Naive thymus-derived CD4-positive, alpha-beta T cell (primary cell): ENCODE measurements at regions not wholly inside any gene's neighbourhood (a gene's known extent, or its start where the extent isn't known, plus 50 kb on each side); places are given as distances from the start of the nearest gene placed in this dataset.

Experiments used
- ATAC-seq: fragments of 150-1000 bp; cut with Tn5 transposase; 2 replicates; pipeline ENCODE4 v1.10.0; 2021; ENCODE audit warnings: mild to moderate bottlenecking, moderate library complexity
- CTCF ChIA-PET: fragments of 350-600 bp; sonication (Branson Sonifier 250); formaldehyde crosslinking; loops from one replicate; lab custom pipeline; 2021; ENCODE audit warnings: antibody characterized with exemption; lab: Charles Lee
- POLR2A ChIA-PET: fragments of 350-600 bp; sonication (Branson Sonifier 250); formaldehyde crosslinking; loops from one replicate; lab custom pipeline; 2021; ENCODE audit warnings: antibody characterized with exemption, inconsistent platforms; lab: Charles Lee
- DNase-seq, 9 donors: peaks; one replicate each; pipeline versions ENCODE4 v3.0.0 to v3.0.0-alpha.2; 2020 to 2022; ENCODE audit warnings: mixed read lengths in 1 of 9
- H3K27ac ChIP-seq: one replicate; pipeline ENCODE4 v1.7.0; 2013; ENCODE audit warnings: mild to moderate bottlenecking, low read depth, low read length, moderate library complexity
- H3K27me3 ChIP-seq, 2 donors: one replicate each; pipeline ENCODE4 v1.7.0; 2013; ENCODE audit warnings: low read length in 2 of 2, mild to moderate bottlenecking in 2 of 2, moderate library complexity in 2 of 2; ENCODE audit not compliant: control insufficient read depth in 2 of 2, insufficient read depth in 2 of 2
- H3K36me3 ChIP-seq, 3 experiments: 1 replicate in 2 of 3; 2 replicates in 1 of 3; pipeline ENCODE4 v1.7.0; 2013; ENCODE audit warnings: low read length in 3 of 3, mild to moderate bottlenecking in 3 of 3, moderate library complexity in 1 of 3; ENCODE audit not compliant: insufficient read depth in 3 of 3, control insufficient read depth in 2 of 3
- H3K4me1 ChIP-seq, 2 donors: one replicate each; pipeline ENCODE4 v1.7.0; 2013; ENCODE audit warnings: low read length in 2 of 2, mild to moderate bottlenecking in 2 of 2, moderate library complexity in 1 of 2; ENCODE audit not compliant: control insufficient read depth in 2 of 2, insufficient read depth in 2 of 2
- H3K4me3 ChIP-seq: 2 replicates; pipeline ENCODE4 v1.7.0; 2013; ENCODE audit warnings: mild to moderate bottlenecking, low read length
- H3K9me3 ChIP-seq, 3 experiments: 1 replicate in 2 of 3; 2 replicates in 1 of 3; pipeline ENCODE4 v1.7.0; 2013; ENCODE audit warnings: low read length in 3 of 3; ENCODE audit not compliant: control insufficient read depth in 2 of 3
- H3K27ac Mint-ChIP-seq, 9 donors: one replicate each; pipeline ENCODE4 v1.8.0; 2020 to 2022; ENCODE audit warnings: mixed read lengths in 9 of 9, mild to moderate bottlenecking in 8 of 9, moderate library complexity in 5 of 9, inconsistent platforms in 2 of 9
- H3K27me3 Mint-ChIP-seq, 5 donors: one replicate each; pipeline ENCODE4 v1.8.0; 2021 to 2022; ENCODE audit warnings: mixed read lengths in 5 of 5, mild to moderate bottlenecking in 1 of 5
- H3K36me3 Mint-ChIP-seq, 5 donors: one replicate each; pipeline ENCODE4 v1.8.0; 2020 to 2022; ENCODE audit warnings: mixed read lengths in 5 of 5, mild to moderate bottlenecking in 3 of 5, inconsistent platforms in 1 of 5
- H3K4me1 Mint-ChIP-seq, 7 donors: one replicate each; pipeline ENCODE4 v1.8.0; 2020 to 2022; ENCODE audit warnings: mixed read lengths in 7 of 7, mild to moderate bottlenecking in 3 of 7, inconsistent platforms in 1 of 7
- H3K4me3 Mint-ChIP-seq, 10 donors: one replicate each; pipeline ENCODE4 v1.8.0; 2020 to 2022; ENCODE audit warnings: mild to moderate bottlenecking in 10 of 10, mixed read lengths in 10 of 10, moderate library complexity in 6 of 10, inconsistent platforms in 2 of 10
- H3K9me3 Mint-ChIP-seq, 11 donors: one replicate each; pipeline ENCODE4 v1.8.0; 2020 to 2022; ENCODE audit warnings: mixed read lengths in 11 of 11, mild to moderate bottlenecking in 4 of 11, inconsistent platforms in 1 of 11, moderate library complexity in 1 of 11
- intact Hi-C, 2 donors: fragments of 100-400 bp; cut with micrococcal nuclease; formaldehyde crosslinking; loops; one replicate each; pipeline ENCODE4 v1.15.1; 2023

- peaks cover 0 to 5% (median 0%) of the 10 kb centered on the region in 7 donors for H3K4me1 Mint-ChIP-seq
- CTCF ChIA-PET: interaction anchor here (0.6 kb wide), 1 partner anchor 1280 kb away, joined by 3 read pairs; no protein-coding TSS in a partner anchor
These were observed 220.7 kb upstream of the PRICKLE2 start for GRCh38 chr3:64445944-64446300.

GRCh38 chr3:64445109-64445943 lies 220.1 kb upstream of the PRICKLE2 start:
- no peaks in the 10 kb centered on the region for H3K36me3 Mint-ChIP-seq
- H3K27ac ChIP-seq: no peak overlapping the region
- H3K4me3 ChIP-seq: no peak overlapping the region
- intact Hi-C loops: no loop called here
- ChIA-PET POLR2A (no interaction called here), CTCF (no interaction called here)
- H3K27ac Mint-ChIP-seq: no peak overlapping the region
- peaks cover 0 to 2% (median 0%) of the 10 kb centered on the region in 11 donors for H3K9me3 Mint-ChIP-seq
- H3K27me3 ChIP-seq: no peaks in the 10 kb centered on the region
- no peaks in the 10 kb centered on the region for H3K36me3 ChIP-seq
- H3K4me1 Mint-ChIP-seq: peaks cover 0 to 5% (median 0%) of the 10 kb centered on the region in 7 donors
- no peak for ATAC-seq
- H3K4me3 Mint-ChIP-seq: peak overlapping the region in 1 of 10 donors; percentile 16
- no peak for DNase-seq
- H3K4me1 ChIP-seq: no peaks in the 10 kb centered on the region
- peaks cover 64 to 71% (median 66%) of the 10 kb centered on the region in 5 donors for H3K27me3 Mint-ChIP-seq
- H3K9me3 ChIP-seq: no peaks in the 10 kb centered on the region

More at GRCh38 chr3:64445944-64446300, 220.7 kb upstream of the PRICKLE2 start:
- H3K4me3 ChIP-seq: no peak overlapping the region
- POLR2A ChIA-PET: no interaction called here
- peaks cover 63 to 72% (median 64%) of the 10 kb centered on the region in 5 donors for H3K27me3 Mint-ChIP-seq
- H3K36me3 Mint-ChIP-seq: no peaks in the 10 kb centered on the region
- H3K4me3 Mint-ChIP-seq: peak overlapping the region in 1 of 10 donors; percentile 16
- H3K27ac Mint-ChIP-seq: no peak overlapping the region
- ATAC-seq (no peak), DNase-seq (no peak)
- H3K27me3 ChIP-seq: no peaks in the 10 kb centered on the region
- H3K9me3 ChIP-seq: no peaks in the 10 kb centered on the region
- H3K9me3 Mint-ChIP-seq: peaks cover 0 to 2% (median 0%) of the 10 kb centered on the region in 11 donors
- H3K4me1 ChIP-seq: no peaks in the 10 kb centered on the region
- no peak overlapping the region for H3K27ac ChIP-seq
- H3K36me3 ChIP-seq: no peaks in the 10 kb centered on the region
- intact Hi-C loops: no loop called here

GRCh38 chr3:64444490-64445108 lies 219.3 kb upstream of the PRICKLE2 start:
- intact Hi-C loops: no loop called here

GRCh38 chr3:64443546-64444381 lies 218.5 kb upstream of the PRICKLE2 start:
- H3K9me3 ChIP-seq: no peaks in the 10 kb centered on the region
- H3K9me3 Mint-ChIP-seq: peaks cover 0 to 5% (median 0%) of the 10 kb centered on the region in 11 donors
- no peak overlapping the region for H3K27ac Mint-ChIP-seq
- no peak overlapping the region for H3K4me3 Mint-ChIP-seq
- H3K27ac ChIP-seq: no peak overlapping the region
- no peak overlapping the region for H3K4me3 ChIP-seq
- ATAC-seq (no peak), DNase-seq (no peak)
- peaks cover 61 to 76% (median 67%) of the 10 kb centered on the region in 5 donors for H3K27me3 Mint-ChIP-seq
- H3K36me3 ChIP-seq: no peaks in the 10 kb centered on the region
- no peaks in the 10 kb centered on the region for H3K27me3 ChIP-seq
- intact Hi-C loops: no loop called here
- CTCF ChIA-PET: no interaction called here
- no peaks in the 10 kb centered on the region for H3K4me1 ChIP-seq
- H3K4me1 Mint-ChIP-seq: peaks cover 0 to 5% (median 0%) of the 10 kb centered on the region in 7 donors
- H3K36me3 Mint-ChIP-seq: no peaks in the 10 kb centered on the region
- POLR2A ChIA-PET: no interaction called here

More at GRCh38 chr3:64444490-64445108, 219.3 kb upstream of the PRICKLE2 start:
- Histone ChIP-seq H3K27me3 (no peaks in the 10 kb centered on the region), H3K4me3 (no peak overlapping the region), H3K36me3 (no peaks in the 10 kb centered on the region), H3K27ac (no peak overlapping the region), H3K9me3 (no peaks in the 10 kb centered on the region), H3K4me1 (no peaks in the 10 kb centered on the region)
- no peaks in the 10 kb centered on the region for H3K36me3 Mint-ChIP-seq
- ChIA-PET POLR2A (no interaction called here), CTCF (no interaction called here)
- no peak overlapping the region for H3K4me3 Mint-ChIP-seq
- peaks cover 0 to 2% (median 0%) of the 10 kb centered on the region in 11 donors for H3K9me3 Mint-ChIP-seq
- DNase-seq: no peak
- H3K27ac Mint-ChIP-seq: no peak overlapping the region
- peaks cover 63 to 77% (median 66%) of the 10 kb centered on the region in 5 donors for H3K27me3 Mint-ChIP-seq
- ATAC-seq: no peak
- peaks cover 0 to 5% (median 0%) of the 10 kb centered on the region in 7 donors for H3K4me1 Mint-ChIP-seq

- H3K4me3 Mint-ChIP-seq: no peak overlapping the region
These were observed 216.6 kb upstream of the PRICKLE2 start for GRCh38 chr3:64441861-64442260.

GRCh38 chr3:64440498-64440897 lies 215.2 kb upstream of the PRICKLE2 start:
- peaks cover 0 to 7% (median 0%) of the 10 kb centered on the region in 5 donors for H3K36me3 Mint-ChIP-seq
- Histone ChIP-seq H3K4me1 (no peaks in the 10 kb centered on the region), H3K9me3 (no peaks in the 10 kb centered on the region), H3K27me3 (no peaks in the 10 kb centered on the region), H3K4me3 (no peak overlapping the region), H3K27ac (no peak overlapping the region), H3K36me3 (no peaks in the 10 kb centered on the region)
- intact Hi-C loops: no loop called here
- H3K27ac Mint-ChIP-seq: no peak overlapping the region
- ChIA-PET POLR2A (no interaction called here), CTCF (no interaction called here)
- H3K4me1 Mint-ChIP-seq: peaks cover 0 to 1% (median 0%) of the 10 kb centered on the region in 7 donors
- no peak overlapping the region for H3K4me3 Mint-ChIP-seq
- H3K27me3 Mint-ChIP-seq: peaks cover 37 to 61% (median 58%) of the 10 kb centered on the region in 5 donors
- no peak for DNase-seq
- ATAC-seq: no peak
- peaks cover 3 to 13% (median 8%) of the 10 kb centered on the region in 11 donors for H3K9me3 Mint-ChIP-seq

More at GRCh38 chr3:64441861-64442260, 216.6 kb upstream of the PRICKLE2 start:
- CTCF ChIA-PET: no interaction called here
- H3K36me3 ChIP-seq: no peaks in the 10 kb centered on the region
- Mint-ChIP-seq H3K27ac (no peak overlapping the region), H3K9me3 (peaks cover 0 to 8% (median 2%) of the 10 kb centered on the region in 11 donors), H3K36me3 (peaks cover 0 to 3% (median 0%) of the 10 kb centered on the region in 5 donors), H3K27me3 (peaks cover 49 to 70% (median 64%) of the 10 kb centered on the region in 5 donors), H3K4me1 (peaks cover 0 to 5% (median 0%) of the 10 kb centered on the region in 7 donors)
- POLR2A ChIA-PET: no interaction called here
- no peaks in the 10 kb centered on the region for H3K27me3 ChIP-seq
- H3K9me3 ChIP-seq: no peaks in the 10 kb centered on the region
- intact Hi-C loops: no loop called here
- DNase-seq (no peak), ATAC-seq (no peak)
- H3K4me1 ChIP-seq: no peaks in the 10 kb centered on the region
- H3K27ac ChIP-seq: no peak overlapping the region
- H3K4me3 ChIP-seq: no peak overlapping the region
